GM12865 (cell line): ENCODE measurements at regions not wholly inside any gene's neighbourhood (a gene's known extent, or its start where the extent isn't known, plus 50 kb on each side); places are given as distances from the start of the nearest gene placed in this dataset.
"Not testable (repeated sequence)": the region's sequence is repeated elsewhere in the genome, so short reads cannot be mapped to it uniquely, and the experiment has no call there.

Experiments
- DNase-seq: peaks from one replicate; pipeline ENCODE4 v3.0.0; 2010; ENCODE audit warnings: low read depth
- H3K4me3 ChIP-seq: 2 replicates; pipeline ENCODE4 v1.5.1; 2011; ENCODE audit warnings: mild to moderate bottlenecking, low read depth, low read length, control low read depth
- TF ChIP-seq, protein P1 (sequence below): IDR thresholded peaks from 2 replicates; pipeline ENCODE4 v1.5.1; 2011; ENCODE audit warnings: low read length, control low read depth, low read depth, inconsistent platforms; ENCODE audit not compliant: insufficient read depth; ENCODE audit errors: missing control alignments

DNA sequence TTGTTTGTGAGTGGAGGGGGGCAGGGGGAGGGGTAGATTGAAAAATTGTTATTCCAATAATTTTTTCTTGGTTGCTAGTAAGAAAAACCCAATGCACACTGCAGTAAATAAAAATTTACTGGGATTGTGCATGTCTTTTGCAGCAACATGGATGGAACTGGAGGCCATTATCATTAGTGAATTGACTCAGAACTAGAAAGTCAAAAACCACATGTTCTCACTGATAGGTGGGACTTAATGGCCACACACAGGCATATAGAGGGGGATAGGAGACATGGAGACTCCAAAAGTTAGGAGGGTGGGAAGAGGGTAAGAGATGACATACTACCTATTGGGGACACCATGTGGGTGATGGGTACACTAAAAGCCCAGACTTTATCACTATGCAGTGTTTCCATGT lies 67.2 kb downstream of the BUB3 start:
- TF ChIP-seq, protein P1, sequence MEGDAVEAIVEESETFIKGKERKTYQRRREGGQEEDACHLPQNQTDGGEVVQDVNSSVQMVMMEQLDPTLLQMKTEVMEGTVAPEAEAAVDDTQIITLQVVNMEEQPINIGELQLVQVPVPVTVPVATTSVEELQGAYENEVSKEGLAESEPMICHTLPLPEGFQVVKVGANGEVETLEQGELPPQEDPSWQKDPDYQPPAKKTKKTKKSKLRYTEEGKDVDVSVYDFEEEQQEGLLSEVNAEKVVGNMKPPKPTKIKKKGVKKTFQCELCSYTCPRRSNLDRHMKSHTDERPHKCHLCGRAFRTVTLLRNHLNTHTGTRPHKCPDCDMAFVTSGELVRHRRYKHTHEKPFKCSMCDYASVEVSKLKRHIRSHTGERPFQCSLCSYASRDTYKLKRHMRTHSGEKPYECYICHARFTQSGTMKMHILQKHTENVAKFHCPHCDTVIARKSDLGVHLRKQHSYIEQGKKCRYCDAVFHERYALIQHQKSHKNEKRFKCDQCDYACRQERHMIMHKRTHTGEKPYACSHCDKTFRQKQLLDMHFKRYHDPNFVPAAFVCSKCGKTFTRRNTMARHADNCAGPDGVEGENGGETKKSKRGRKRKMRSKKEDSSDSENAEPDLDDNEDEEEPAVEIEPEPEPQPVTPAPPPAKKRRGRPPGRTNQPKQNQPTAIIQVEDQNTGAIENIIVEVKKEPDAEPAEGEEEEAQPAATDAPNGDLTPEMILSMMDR, result no peak

DNA sequence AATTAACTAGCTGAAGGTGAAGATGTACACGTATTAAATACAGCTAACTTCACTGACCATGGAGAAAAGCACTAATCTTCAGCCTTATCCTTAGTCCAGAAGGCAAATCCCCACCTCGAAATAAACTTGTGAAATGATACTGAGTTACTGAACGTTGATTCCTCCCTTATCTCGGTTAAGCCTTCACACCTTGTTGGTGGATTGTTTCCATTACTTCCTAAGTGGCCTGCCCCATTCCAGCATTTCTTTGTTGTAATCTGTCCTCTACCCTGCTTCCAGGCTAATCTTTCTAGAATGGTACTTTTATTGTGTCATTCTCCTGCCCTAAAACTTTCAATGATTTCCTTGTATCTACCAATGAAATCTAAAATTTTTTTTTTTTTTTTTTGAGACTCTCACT lies 68.6 kb downstream of the BUB3 start:
- DNase-seq, result no peak
- TF ChIP-seq, protein P1, result no peak
- no peak overlapping the region for H3K4me3 ChIP-seq

More for the DNA sequence above, 67.2 kb downstream of the BUB3 start:
- DNase-seq, result no peak
- no peak overlapping the region for H3K4me3 ChIP-seq

DNA sequence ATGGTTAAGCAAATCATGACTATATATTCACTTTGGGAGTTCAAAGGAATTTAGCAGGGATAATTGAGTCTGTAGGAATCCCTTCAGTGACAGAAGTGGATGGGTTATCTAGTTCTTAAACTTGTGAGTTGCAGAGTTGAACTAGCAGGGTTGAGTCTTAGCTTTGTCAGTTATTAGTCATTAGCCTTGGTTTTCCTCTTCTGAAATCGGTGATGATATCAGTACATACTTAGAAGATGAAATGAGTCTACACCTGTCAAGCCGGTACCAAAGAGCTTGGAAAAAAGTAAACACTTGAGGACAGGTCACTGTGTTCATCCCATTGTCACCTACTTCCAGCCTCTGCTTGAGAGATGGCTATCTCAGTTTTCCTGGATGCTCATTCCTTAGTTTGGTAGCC lies 73.5 kb downstream of the BUB3 start:
- DNase-seq, result no peak
- TF ChIP-seq, protein P1, result no peak
- no peak overlapping the region for H3K4me3 ChIP-seq

DNA sequence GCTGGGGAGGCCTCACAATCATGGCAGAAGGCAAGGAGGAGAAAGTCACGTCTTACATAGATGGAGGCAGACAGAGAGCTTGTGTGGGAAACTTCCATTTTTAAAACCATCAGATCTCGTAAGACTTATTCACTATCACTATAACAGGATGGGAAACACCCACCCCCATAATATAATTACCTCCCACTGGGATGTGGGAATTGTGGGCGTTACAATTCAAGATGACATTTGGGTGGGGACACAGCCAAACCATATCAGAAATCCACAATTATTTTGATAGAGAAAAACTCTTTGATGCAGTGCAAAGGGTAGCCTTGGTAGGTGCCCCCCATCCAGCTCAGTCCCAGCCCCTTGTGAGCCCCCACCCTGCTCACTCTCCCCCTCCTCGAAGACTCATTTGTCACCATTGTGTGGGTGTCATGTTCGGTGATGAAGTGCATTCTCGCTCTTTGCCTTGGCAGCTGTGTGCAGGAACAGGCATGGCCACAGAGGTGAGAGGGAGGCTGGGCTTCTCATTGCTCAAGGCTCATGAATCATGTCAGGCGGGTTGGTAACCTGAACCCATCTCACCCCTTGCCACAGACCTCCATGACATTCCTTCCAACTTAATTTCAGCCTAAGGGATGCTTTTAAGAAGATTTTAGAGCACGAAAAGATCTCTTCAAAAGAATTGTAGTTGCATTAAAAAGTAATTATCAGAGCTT lies 75.9 kb downstream of the BUB3 start:
- no peak overlapping the region for H3K4me3 ChIP-seq
- TF ChIP-seq, protein P1, result no peak
- DNase-seq, result no peak

DNA sequence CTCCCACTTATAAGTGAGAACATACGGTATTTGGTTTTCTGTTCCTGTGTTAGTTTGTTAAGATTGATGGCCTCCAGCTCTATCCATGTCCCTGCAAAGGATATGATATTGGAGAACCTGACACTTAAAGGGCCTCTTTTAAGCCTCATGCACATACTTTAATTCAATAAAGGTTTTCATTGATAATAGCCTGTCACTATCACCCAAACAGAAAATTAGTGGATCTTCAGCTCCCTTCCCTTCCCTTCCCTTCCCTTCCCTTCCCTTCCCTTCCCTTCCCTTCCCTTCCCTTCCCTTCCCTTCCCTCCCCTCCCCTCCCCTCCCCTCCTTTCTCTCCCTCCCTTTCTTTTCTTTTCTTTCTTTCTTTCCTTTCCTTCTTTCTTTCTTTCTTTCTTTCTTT lies 78.7 kb downstream of the BUB3 start:
- DNase-seq, H3K4me3 ChIP-seq: not testable (repeated sequence)

DNA sequence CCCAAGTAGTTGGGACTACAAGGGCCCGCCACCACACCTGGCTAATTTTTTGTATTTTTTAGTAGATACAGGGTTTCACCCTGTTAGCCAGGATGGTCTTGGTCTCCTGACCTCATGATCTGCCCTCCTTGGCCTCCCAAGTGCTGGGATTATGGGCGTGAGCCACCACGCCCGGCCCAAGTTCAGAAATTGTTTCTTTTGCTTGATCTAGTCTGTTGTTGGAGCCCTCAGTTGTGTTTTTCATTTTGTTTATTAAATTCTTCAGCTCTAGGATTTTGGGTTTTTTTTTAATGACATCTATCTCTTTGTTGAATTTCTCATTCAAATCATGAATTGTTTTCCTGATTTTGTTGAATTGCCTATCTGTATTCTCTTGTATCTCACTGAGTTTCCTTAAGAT lies 80.8 kb downstream of the BUB3 start:
- H3K4me3 ChIP-seq, DNase-seq: not testable (repeated sequence)

DNA sequence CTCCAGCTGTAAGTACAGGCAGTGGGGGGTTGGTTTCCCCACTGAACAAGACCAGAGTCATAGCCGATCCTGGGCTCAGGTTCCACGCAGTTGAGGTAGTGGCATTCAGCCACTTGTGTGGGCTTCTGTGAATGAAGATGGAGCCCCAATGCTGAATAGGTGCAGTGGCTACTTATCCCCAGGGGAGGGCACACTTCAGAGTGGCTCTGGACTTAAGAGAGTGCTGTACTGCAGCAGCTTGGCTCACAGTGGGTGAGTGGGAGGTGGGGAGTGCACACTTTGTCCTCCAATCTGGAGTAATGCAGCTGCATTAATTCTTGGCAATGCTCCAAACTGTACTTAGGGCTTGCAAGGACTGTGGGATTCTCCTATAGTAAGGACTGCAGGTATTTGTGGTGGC lies 81.9 kb downstream of the BUB3 start:
- H3K4me3 ChIP-seq, result no peak overlapping the region
- DNase-seq, result peak; percentile 60
- TF ChIP-seq, protein P1, result peak; percentile 37

DNA sequence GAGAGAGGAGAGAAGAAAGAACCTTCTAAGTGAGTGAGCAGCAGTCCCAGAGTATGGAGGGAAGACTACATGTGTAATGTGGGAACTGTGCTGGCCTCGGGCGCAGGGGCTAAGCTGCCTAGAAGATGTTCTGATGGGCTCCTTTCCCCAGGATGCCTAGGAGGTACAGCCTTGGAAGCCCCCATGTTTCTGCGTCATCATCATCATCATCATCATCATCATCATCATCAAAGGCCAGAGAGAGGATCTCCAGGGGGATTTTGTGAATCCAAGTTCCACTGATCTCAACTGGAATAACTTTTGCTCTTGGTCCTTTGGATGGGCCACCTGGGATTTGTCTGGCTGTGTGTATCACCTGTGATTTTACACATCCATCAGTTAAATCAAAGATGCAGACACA lies 86.0 kb downstream of the BUB3 start:
- no peak overlapping the region for H3K4me3 ChIP-seq
- TF ChIP-seq, protein P1, result no peak
- DNase-seq, result no peak
